Prostate gland (tissue), 2 donors: ENCODE measurements at regions not wholly inside any gene's neighbourhood (a gene's known extent, or its start where the extent isn't known, plus 50 kb on each side); places are given as distances from the start of the nearest gene placed in this dataset.
"Not testable (repeated sequence)": the region's sequence is repeated elsewhere in the genome, so short reads cannot be mapped to it uniquely, and the experiment has no call there.

Source experiments
- DNase-seq: peaks from one replicate; pipeline ENCODE4 v3.0.0-alpha.2; 2019; ENCODE audit warnings: low spot score
- H3K27ac ChIP-seq, 2 donors: fragments of 200-600 bp; sonication (generic); 2 replicates each; pipeline ENCODE4 v1.5.1; 2017 to 2019
- H3K27me3 ChIP-seq: fragments of 200-600 bp; sonication (generic); replicated peaks from 2 replicates; pipeline ENCODE4 v1.5.1; 2019; ENCODE audit not compliant: insufficient read depth
- H3K36me3 ChIP-seq, 2 donors: fragments of 200-600 bp; sonication (generic); 1 replicate in 1 of 2; 2 replicates in 1 of 2; pipeline versions ENCODE4 v1.5.1 to v1.8.1; 2017 to 2019
- H3K4me1 ChIP-seq: fragments of 200-600 bp; sonication (generic); replicated peaks from 2 replicates; pipeline ENCODE4 v1.5.1; 2019
- H3K4me3 ChIP-seq, 2 donors: fragments of 200-600 bp; sonication (generic); 2 replicates each; pipeline ENCODE4 v1.5.1; 2017 to 2019
- H3K9me3 ChIP-seq: fragments of 200-600 bp; sonication (generic); 2 replicates; pipeline ENCODE4 v1.5.1; 2017
- POLR2A ChIP-seq: fragments of 450-650 bp; IDR thresholded peaks from one replicate; pipeline ENCODE4 v1.6.1; 2016; ENCODE audit warnings: antibody characterized with exemption, mild to moderate bottlenecking
- POLR2AphosphoS5 ChIP-seq: sonication (generic); formaldehyde crosslinking; IDR thresholded peaks from one replicate; pipeline ENCODE4 v1.6.1; 2017; ENCODE audit warnings: antibody characterized with exemption
- WGBS: methylation state at CpG from one replicate; pipeline ENCODE4 v1.1.5; 2018; 5-methylcytosine and 5-hydroxymethylcytosine counted together
- intact Hi-C: fragments of 100-400 bp; cut with DNase I; formaldehyde crosslinking; loops from one replicate; pipeline ENCODE4 v1.14.2; 2022
- TF ChIP-seq, protein P1 (sequence below), 4 experiments: fragments of 200-600 bp in 2 of 4; fragments of 450-650 bp in 2 of 4; sonication (generic) in 2 of 4; IDR thresholded peaks; 1 replicate in 3 of 4; 2 replicates in 1 of 4; pipeline ENCODE4 v1.5.1; 2016 to 2019; ENCODE audit warnings: antibody characterized with exemption in 4 of 4, mild to moderate bottlenecking in 2 of 4, moderate library complexity in 2 of 4

DNA sequence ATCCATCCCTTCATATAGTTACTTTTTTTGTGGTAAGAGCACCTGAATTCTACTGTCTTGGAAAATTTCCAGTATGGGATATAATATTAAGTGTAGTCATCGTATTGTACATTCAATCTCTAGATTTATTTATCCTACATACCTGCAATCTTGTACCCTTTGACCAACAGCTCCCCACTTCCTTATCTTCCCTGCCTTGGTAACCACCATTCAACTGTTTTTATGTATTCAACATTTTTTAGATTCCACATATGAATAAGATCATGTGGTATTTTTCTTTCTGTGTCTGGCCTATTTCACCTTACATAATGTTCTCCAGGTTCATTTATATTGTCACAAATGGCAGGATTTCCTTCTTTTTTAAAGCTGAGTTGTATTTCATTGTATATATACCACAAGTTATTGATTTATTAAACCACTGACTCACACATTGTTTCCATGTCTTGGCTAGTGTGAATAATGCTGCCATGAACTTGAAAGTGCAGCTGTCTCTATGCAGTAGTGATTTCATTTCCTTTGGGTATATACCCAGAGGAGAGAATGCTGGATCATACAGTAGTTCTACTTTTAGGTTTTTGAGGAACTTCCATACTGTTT is 572.5 kb downstream of the MAGEB5 start:
- H3K4me3 ChIP-seq = no peak overlapping the region
- 85% methylated on average over 1 of the region's 1 CpG for WGBS
- TF ChIP-seq POLR2AphosphoS5 = no peak
- H3K9me3 ChIP-seq = no peaks in the 10 kb centered on the region
- H3K36me3 ChIP-seq = no peaks in the 10 kb centered on the region
- DNase-seq = no peak
- no peak overlapping the region for H3K27ac ChIP-seq
- intact Hi-C loops = no loop called here
- no peaks in the 10 kb centered on the region for H3K4me1 ChIP-seq
- no peaks in the 10 kb centered on the region for H3K27me3 ChIP-seq

DNA sequence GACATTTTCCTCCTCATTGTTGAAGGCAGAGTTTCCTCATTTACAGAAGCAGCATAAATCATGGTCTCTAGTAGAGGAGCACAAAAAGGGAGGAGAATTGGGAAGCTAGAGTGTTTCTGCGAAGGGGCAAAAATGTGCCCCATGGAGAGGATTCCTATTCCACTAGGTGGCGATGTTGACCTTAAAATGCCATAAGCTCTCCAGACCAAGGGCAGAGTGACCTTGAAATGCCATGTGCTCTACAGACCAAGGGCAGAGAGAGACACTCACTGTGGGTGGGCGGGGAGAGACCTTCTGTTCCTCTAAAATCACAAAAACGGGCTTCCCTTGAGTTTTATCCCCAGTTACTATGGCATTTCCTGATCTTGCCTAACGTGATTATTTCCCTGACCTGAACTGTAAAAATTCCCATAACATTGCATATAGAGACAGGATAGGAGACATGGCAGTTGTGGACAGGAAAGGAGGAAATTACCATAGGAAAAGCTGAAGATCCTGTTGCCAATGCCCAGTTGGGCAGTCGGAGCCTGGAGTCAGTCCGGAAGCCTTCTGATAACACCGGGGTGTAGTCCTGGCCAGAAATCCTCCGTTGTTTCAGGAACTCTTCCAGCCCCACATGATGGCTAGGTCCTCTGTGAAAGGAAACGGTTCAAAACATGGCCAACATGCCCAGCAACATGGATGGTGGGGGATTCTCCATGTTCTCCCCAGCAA is 567.7 kb downstream of the MAGEB5 start:
- Histone ChIP-seq H3K27ac (no peak overlapping the region), H3K4me3 (no peak overlapping the region), H3K36me3 (no peaks in the 10 kb centered on the region), H3K9me3 (no peaks in the 10 kb centered on the region), H3K4me1 (no peaks in the 10 kb centered on the region), H3K27me3 (no peaks in the 10 kb centered on the region)
- no peak for DNase-seq
- WGBS = 80% methylated on average over 10 of the region's 10 CpGs
- intact Hi-C loops = no loop called here
- TF ChIP-seq, protein P1, sequence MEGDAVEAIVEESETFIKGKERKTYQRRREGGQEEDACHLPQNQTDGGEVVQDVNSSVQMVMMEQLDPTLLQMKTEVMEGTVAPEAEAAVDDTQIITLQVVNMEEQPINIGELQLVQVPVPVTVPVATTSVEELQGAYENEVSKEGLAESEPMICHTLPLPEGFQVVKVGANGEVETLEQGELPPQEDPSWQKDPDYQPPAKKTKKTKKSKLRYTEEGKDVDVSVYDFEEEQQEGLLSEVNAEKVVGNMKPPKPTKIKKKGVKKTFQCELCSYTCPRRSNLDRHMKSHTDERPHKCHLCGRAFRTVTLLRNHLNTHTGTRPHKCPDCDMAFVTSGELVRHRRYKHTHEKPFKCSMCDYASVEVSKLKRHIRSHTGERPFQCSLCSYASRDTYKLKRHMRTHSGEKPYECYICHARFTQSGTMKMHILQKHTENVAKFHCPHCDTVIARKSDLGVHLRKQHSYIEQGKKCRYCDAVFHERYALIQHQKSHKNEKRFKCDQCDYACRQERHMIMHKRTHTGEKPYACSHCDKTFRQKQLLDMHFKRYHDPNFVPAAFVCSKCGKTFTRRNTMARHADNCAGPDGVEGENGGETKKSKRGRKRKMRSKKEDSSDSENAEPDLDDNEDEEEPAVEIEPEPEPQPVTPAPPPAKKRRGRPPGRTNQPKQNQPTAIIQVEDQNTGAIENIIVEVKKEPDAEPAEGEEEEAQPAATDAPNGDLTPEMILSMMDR (IDR thresholded peaks at IDR 0.05) = no peak
- TF ChIP-seq POLR2A (no peak), POLR2AphosphoS5 (no peak)

DNA sequence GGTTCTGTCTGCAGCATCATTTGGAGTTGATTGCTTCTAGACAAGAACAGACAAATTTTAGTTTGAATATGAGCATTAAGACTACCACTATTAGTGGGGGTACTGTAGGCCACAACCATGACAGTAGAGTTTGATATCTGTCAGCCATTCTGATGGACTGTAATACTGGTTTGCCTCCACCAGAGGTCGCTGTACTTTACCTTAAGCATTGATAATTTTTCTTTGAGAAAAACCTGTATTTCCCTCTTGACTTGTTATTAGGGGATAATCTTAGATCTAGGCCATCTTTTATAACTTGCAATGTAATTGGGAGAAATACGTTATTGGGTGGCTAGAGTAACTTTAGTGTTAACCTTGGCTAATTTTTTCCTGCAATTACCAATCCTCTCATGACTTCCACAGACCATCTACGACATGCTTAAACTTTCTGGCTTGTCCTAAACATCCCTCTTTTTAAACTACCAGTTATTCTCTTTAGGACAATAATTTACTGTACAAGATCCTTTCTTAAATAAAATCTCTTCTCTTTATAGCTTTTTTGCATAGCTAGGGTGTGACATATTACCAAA is 562.4 kb downstream of the MAGEB5 start:
- DNase-seq = no peak
- TF ChIP-seq POLR2AphosphoS5 (no peak), POLR2A (no peak)
- TF ChIP-seq, protein P1 (IDR thresholded peaks at IDR 0.05) = no peak
- no peaks in the 10 kb centered on the region for H3K4me1 ChIP-seq
- 74% methylated on average over 3 of the region's 3 CpGs for WGBS
- no peaks in the 10 kb centered on the region for H3K9me3 ChIP-seq
- no peaks in the 10 kb centered on the region for H3K27me3 ChIP-seq
- intact Hi-C loops = no loop called here
- H3K4me3 ChIP-seq = no peak overlapping the region
- no peak overlapping the region for H3K27ac ChIP-seq
- no peaks in the 10 kb centered on the region for H3K36me3 ChIP-seq

DNA sequence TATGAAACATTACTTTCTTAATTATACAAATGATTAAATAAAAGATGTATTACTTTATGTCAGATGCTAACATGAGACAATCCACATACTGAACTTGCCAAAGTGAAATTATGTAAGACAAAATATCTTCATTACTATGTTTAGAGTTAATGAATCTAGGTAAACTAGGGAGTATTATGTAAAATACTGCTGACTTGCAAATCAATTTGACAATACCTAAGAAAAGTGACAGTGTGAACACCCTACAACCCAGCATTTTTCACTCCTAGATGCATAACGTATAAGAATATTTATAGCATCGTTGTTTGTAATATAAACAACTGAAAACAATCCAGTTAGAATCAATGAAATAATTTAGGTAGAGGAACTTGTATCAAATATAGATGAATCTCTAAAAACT is 546.3 kb downstream of the MAGEB5 start:
- no peak for DNase-seq
- TF ChIP-seq, protein P1 (IDR thresholded peaks at IDR 0.05) = no peak
- TF ChIP-seq POLR2A (no peak), POLR2AphosphoS5 (no peak)
- no peaks in the 10 kb centered on the region for H3K36me3 ChIP-seq
- H3K4me3 ChIP-seq = no peak overlapping the region
- WGBS = 90% methylated on average over 2 of the region's 2 CpGs
- no peaks in the 10 kb centered on the region for H3K4me1 ChIP-seq
- intact Hi-C loops = no loop called here
- H3K9me3 ChIP-seq = no peaks in the 10 kb centered on the region
- no peak overlapping the region for H3K27ac ChIP-seq
- H3K27me3 ChIP-seq = no peaks in the 10 kb centered on the region

DNA sequence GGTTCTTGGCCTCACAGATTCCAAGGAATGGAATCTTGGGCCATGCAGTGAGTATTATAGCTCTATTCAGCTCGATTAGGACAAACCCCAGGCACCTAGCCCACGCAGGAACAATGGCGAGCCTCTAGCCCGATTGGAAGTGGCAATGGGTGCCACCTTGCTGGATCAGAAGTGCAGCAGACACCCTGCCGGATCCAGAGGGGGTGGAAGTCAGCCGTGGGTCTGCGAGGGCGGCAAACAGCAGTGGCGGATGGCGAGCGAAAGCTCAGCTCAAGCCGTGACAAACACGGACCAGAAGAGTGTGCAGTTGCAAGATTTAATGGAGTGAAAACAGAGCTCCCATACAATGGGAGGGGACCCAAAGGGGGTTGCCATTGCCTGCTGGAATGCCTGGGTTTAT is 539.8 kb downstream of the MAGEB5 start:
- H3K36me3 ChIP-seq, DNase-seq, H3K27me3 ChIP-seq, H3K9me3 ChIP-seq, H3K4me3 ChIP-seq, H3K4me1 ChIP-seq, H3K27ac ChIP-seq, intact Hi-C loops: not testable (repeated sequence)
- WGBS = 86% methylated on average over 13 of the region's 13 CpGs

DNA sequence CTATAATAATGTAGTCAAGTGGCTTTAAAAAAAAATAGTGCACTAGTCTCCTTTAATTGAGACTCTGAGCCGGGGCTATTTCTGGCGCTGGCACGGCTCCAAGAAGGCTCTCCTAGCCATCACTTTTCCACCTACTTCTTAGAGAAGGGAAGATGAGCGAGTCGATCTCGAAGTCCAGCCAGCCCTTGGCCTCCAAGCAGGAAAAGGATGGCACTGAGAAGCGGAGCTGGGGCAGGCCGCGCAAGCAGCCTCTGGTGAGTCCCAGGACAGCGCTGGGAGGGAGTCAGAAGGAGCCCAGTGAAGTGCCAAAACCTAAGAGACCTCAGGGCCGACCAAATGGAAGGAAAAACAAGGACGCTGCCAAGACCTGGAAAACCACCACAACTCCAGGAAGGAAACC is 531.9 kb downstream of the MAGEB5 start:
- TF ChIP-seq, protein P1 (IDR thresholded peaks at IDR 0.05) = no peak
- no peak for TF ChIP-seq POLR2AphosphoS5
- no peak for TF ChIP-seq POLR2A
- 79% methylated on average over 12 of the region's 12 CpGs for WGBS
- intact Hi-C loops = no loop called here

More for the DNA sequence above, 531.9 kb downstream of the MAGEB5 start:
- Histone ChIP-seq H3K4me1 (no peaks in the 10 kb centered on the region), H3K27ac (no peak overlapping the region), H3K9me3 (no peaks in the 10 kb centered on the region), H3K4me3 (no peak overlapping the region), H3K27me3 (no peaks in the 10 kb centered on the region), H3K36me3 (no peaks in the 10 kb centered on the region)
- DNase-seq = no peak
